GM23338 (cell line): ENCODE measurements at regions not wholly inside any gene's neighbourhood (a gene's known extent, or its start where the extent isn't known, plus 50 kb on each side); places are given as distances from the start of the nearest gene placed in this dataset.

Experiments used
- ATAC-seq: fragments of 200-7000 bp; cut with Tn5 transposase; 3 replicates; pipeline ENCODE4 v1.9.1; 2020
- DNase-seq: peaks from one replicate; pipeline ENCODE4 v3.0.0-alpha.2; 2015; ENCODE audit warnings: low spot score
- H2AFZ ChIP-seq: fragments of 200-600 bp; sonication (generic); 2 replicates; pipeline ENCODE4 v1.8.0; 2016; ENCODE audit warnings: antibody characterized with exemption, mild to moderate bottlenecking, moderate library complexity
- H3F3A ChIP-seq: fragments of 200-600 bp; sonication (generic); replicated peaks from 2 replicates; pipeline ENCODE4 v1.8.0; 2017; ENCODE audit warnings: antibody characterized with exemption, mixed run types, low read depth
- H3K27ac ChIP-seq: fragments of 200-600 bp; sonication (generic); 2 replicates; pipeline ENCODE4 v1.6.1; 2016; ENCODE audit warnings: low read depth
- H3K27me3 ChIP-seq: fragments of 200-600 bp; sonication (generic); 2 replicates; pipeline ENCODE4 v1.8.0; 2016; ENCODE audit warnings: mild to moderate bottlenecking, mixed run types, moderate library complexity; ENCODE audit not compliant: insufficient read depth
- H3K36me3 ChIP-seq: fragments of 200-600 bp; sonication (generic); 2 replicates; pipeline ENCODE4 v1.8.0; 2016; ENCODE audit warnings: mild to moderate bottlenecking; ENCODE audit not compliant: insufficient read depth
- H3K4me1 ChIP-seq: fragments of 200-600 bp; sonication (generic); 2 replicates; pipeline ENCODE4 v1.8.0; 2016; ENCODE audit warnings: mild to moderate bottlenecking, moderate library complexity; ENCODE audit not compliant: insufficient read depth
- H3K4me2 ChIP-seq: fragments of 200-600 bp; sonication (generic); 2 replicates; pipeline ENCODE4 v1.7.1; 2017; ENCODE audit warnings: mixed run types
- H3K4me3 ChIP-seq: fragments of 200-600 bp; sonication (generic); 2 replicates; pipeline ENCODE4 v1.6.1; 2016; ENCODE audit warnings: mixed run types
- H3K79me2 ChIP-seq: fragments of 200-600 bp; sonication (generic); replicated peaks from 2 replicates; pipeline ENCODE4 v1.8.0; 2017; ENCODE audit warnings: mild to moderate bottlenecking; ENCODE audit not compliant: insufficient read depth
- H3K9me2 ChIP-seq: fragments of 200-600 bp; sonication (generic); 2 replicates; pipeline ENCODE4 v1.8.0; 2017; ENCODE audit not compliant: insufficient read depth
- H4K20me1 ChIP-seq: fragments of 200-600 bp; sonication (generic); replicated peaks from 2 replicates; pipeline ENCODE4 v1.8.0; 2017; ENCODE audit warnings: mild to moderate bottlenecking; ENCODE audit not compliant: insufficient read depth
- H3K27ac Mint-ChIP-seq: 2 replicates; pipeline ENCODE4 v1.8.0; 2020; ENCODE audit warnings: inconsistent platforms, mild to moderate bottlenecking, moderate library complexity, mixed read lengths
- H3K27me3 Mint-ChIP-seq: 3 replicates; pipeline ENCODE4 v1.8.0; 2022; ENCODE audit warnings: low read depth, mild to moderate bottlenecking, moderate library complexity, mixed read lengths, inconsistent platforms; ENCODE audit not compliant: insufficient read depth, poor library complexity
- H3K36me3 Mint-ChIP-seq: 3 replicates; pipeline ENCODE4 v1.8.0; 2021; ENCODE audit warnings: low read depth, mild to moderate bottlenecking, inconsistent platforms, moderate library complexity, mixed read lengths
- H3K4me1 Mint-ChIP-seq: 3 replicates; pipeline ENCODE4 v1.8.0; 2020; ENCODE audit warnings: mild to moderate bottlenecking, inconsistent platforms, mixed read lengths
- H3K4me3 Mint-ChIP-seq: 3 replicates; pipeline ENCODE4 v1.8.0; 2021; ENCODE audit warnings: moderate library complexity, mild to moderate bottlenecking, inconsistent platforms, mixed read lengths
- H3K9me3 Mint-ChIP-seq: 3 replicates; pipeline ENCODE4 v1.8.0; 2020; ENCODE audit warnings: moderate library complexity, mild to moderate bottlenecking, inconsistent platforms, mixed read lengths
- CREB1 ChIP-seq: fragments of 250-450 bp; sonication (Bioruptor Pico); IDR thresholded peaks from 2 replicates; pipeline ENCODE4 v1.5.0; 2020; ENCODE audit warnings: low read depth, mild to moderate bottlenecking, moderate library complexity
- ETS1 ChIP-seq: IDR thresholded peaks from 2 replicates; pipeline ENCODE4 v1.6.1; 2016; ENCODE audit warnings: antibody characterized with exemption
- EZH2 ChIP-seq: fragments of 200-600 bp; sonication (generic); IDR thresholded peaks from one replicate; pipeline ENCODE4 v1.8.0; 2017; ENCODE audit warnings: antibody characterized with exemption, mild to moderate bottlenecking, low read depth; ENCODE audit not compliant: unreplicated experiment
- EZH2phosphoT487 ChIP-seq: fragments of 200-600 bp; sonication (generic); IDR thresholded peaks from one replicate; pipeline ENCODE4 v1.8.1; 2018; ENCODE audit warnings: antibody characterized with exemption; ENCODE audit not compliant: unreplicated experiment
- JUNB ChIP-seq: IDR thresholded peaks from one replicate; pipeline ENCODE4 v1.6.1; 2016; ENCODE audit warnings: antibody characterized with exemption; ENCODE audit not compliant: unreplicated experiment
- NANOG ChIP-seq: IDR thresholded peaks from 2 replicates; pipeline ENCODE4 v1.6.1; 2016; ENCODE audit warnings: antibody characterized with exemption, borderline replicate concordance
- POLR2AphosphoS5 ChIP-seq: IDR thresholded peaks from 2 replicates; pipeline ENCODE4 v1.6.1; 2016; ENCODE audit warnings: antibody characterized with exemption, low read depth
- REST ChIP-seq: IDR thresholded peaks from one replicate; pipeline ENCODE4 v1.6.1; 2018; ENCODE audit warnings: antibody characterized with exemption; ENCODE audit not compliant: unreplicated experiment
- STAT1 ChIP-seq: IDR thresholded peaks from one replicate; pipeline ENCODE4 v1.6.1; 2016; ENCODE audit warnings: antibody characterized with exemption; ENCODE audit not compliant: unreplicated experiment
- ZNF114 ChIP-seq: fragments of 250-450 bp; sonication (Bioruptor Pico); IDR thresholded peaks from 2 replicates; pipeline ENCODE4 v1.5.0; 2020; ENCODE audit warnings: mild to moderate bottlenecking, moderate library complexity
- ZNF331 ChIP-seq: fragments of 250-450 bp; sonication (Bioruptor Pico); IDR thresholded peaks from 2 replicates; pipeline ENCODE4 v1.5.0; 2020; ENCODE audit warnings: low read depth, mild to moderate bottlenecking, moderate library complexity
- ZNF462 ChIP-seq: fragments of 250-450 bp; sonication (Bioruptor Pico); IDR thresholded peaks from 2 replicates; pipeline ENCODE4 v1.5.0; 2020; ENCODE audit warnings: mild to moderate bottlenecking, moderate library complexity
- TF ChIP-seq, protein P1 (sequence below), 2 experiments: fragments of 200-600 bp in 1 of 2; sonication (generic) in 1 of 2; conservative IDR thresholded peaks; 2 replicates each; pipeline versions ENCODE4 v1.5.1 to v1.6.1; 2016 to 2017; ENCODE audit warnings: antibody characterized with exemption in 2 of 2, low read depth in 2 of 2, mild to moderate bottlenecking in 2 of 2, moderate library complexity in 1 of 2

DNA sequence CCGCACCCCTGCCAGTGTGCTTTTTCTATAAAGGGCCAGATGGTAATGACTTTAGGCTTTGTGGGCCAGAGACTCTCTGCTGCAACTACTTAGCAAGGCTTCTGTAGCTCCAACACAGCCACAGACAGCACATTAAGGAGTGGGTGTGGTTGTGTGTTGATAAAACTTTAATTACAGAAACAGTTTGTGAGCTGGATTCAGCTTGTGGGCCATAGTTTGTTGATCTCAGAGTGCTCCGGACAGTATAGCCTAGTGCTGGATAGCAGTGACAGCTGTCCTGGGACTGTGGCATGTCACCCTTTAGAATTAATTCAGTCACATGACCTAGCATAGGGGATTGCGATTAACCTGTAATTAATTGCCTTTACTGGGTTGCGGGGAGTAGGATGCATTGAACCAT is 109.7 kb downstream of the ZNF664 start:
- Histone ChIP-seq H3K4me1 (0 out of 2 replicates have a peak, but pooled peaks cover 4% of the 10 kb centered on the region), H4K20me1 (no peaks in the 10 kb centered on the region), H3K9me2 (no peaks in the 10 kb centered on the region), H3K36me3 (no peaks in the 10 kb centered on the region; the same call in 1 of the 2 replicates), H3K79me2 (no peaks in the 10 kb centered on the region), H3K27me3 (no peaks in the 10 kb centered on the region), H3K4me2 (no peak overlapping the region), H3K4me3 (no peak overlapping the region), H2AFZ (0 out of 2 replicates have a peak overlapping the region, but pooled peaks have one; percentile 47), H3F3A (0 out of 2 replicates have a peak, but pooled peaks cover 2% of the 10 kb centered on the region), H3K27ac (no peak overlapping the region)
- no peak for DNase-seq
- Mint-ChIP-seq H3K27ac (no peak overlapping the region), H3K4me3 (no peak overlapping the region), H3K27me3 (peaks cover 12% of the 10 kb centered on the region), H3K9me3 (peaks cover 3% of the 10 kb centered on the region; the same call in 1 of the 3 replicates), H3K36me3 (no peaks in the 10 kb centered on the region), H3K4me1 (peaks cover 12% of the 10 kb centered on the region)
- no peak for TF ChIP-seq STAT1
- TF ChIP-seq JUNB = no peak
- no peak for TF ChIP-seq NANOG
- TF ChIP-seq ETS1 = no peak
- no peak for TF ChIP-seq POLR2AphosphoS5
- no peak for TF ChIP-seq CREB1 (CRISPR knock-in tag)
- TF ChIP-seq EZH2phosphoT487 = no peak
- TF ChIP-seq REST = no peak
- TF ChIP-seq ZNF462 (CRISPR knock-in tag) = no peak
- no peak for TF ChIP-seq ZNF114 (CRISPR knock-in tag)
- TF ChIP-seq, protein P1, sequence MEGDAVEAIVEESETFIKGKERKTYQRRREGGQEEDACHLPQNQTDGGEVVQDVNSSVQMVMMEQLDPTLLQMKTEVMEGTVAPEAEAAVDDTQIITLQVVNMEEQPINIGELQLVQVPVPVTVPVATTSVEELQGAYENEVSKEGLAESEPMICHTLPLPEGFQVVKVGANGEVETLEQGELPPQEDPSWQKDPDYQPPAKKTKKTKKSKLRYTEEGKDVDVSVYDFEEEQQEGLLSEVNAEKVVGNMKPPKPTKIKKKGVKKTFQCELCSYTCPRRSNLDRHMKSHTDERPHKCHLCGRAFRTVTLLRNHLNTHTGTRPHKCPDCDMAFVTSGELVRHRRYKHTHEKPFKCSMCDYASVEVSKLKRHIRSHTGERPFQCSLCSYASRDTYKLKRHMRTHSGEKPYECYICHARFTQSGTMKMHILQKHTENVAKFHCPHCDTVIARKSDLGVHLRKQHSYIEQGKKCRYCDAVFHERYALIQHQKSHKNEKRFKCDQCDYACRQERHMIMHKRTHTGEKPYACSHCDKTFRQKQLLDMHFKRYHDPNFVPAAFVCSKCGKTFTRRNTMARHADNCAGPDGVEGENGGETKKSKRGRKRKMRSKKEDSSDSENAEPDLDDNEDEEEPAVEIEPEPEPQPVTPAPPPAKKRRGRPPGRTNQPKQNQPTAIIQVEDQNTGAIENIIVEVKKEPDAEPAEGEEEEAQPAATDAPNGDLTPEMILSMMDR (conservative IDR thresholded peaks at IDR 0.05; ENCODE audit: low read depth in 2 of 2) = no peak
- TF ChIP-seq ZNF331 (CRISPR knock-in tag) = no peak
- no peak for TF ChIP-seq EZH2
- no peak for ATAC-seq
